SK-N-MC (cell line): ENCODE measurements at regions not wholly inside any gene's neighbourhood (a gene's known extent, or its start where the extent isn't known, plus 50 kb on each side); places are given as distances from the start of the nearest gene placed in this dataset.

Experiments
- EZH2 ChIP-seq: fragments of 200-600 bp; sonication (generic); IDR thresholded peaks from one replicate; pipeline ENCODE4 v1.6.1; 2017; ENCODE audit warnings: antibody characterized with exemption
- FOXP2 ChIP-seq: optimal IDR thresholded peaks from 2 replicates; pipeline ENCODE3; 2011; ENCODE audit warnings: mild to moderate bottlenecking, moderate library complexity; ENCODE audit not compliant: insufficient read depth; ENCODE audit errors: extremely low read length, control extremely low read depth
- POLR2AphosphoS5 ChIP-seq: IDR thresholded peaks from 2 replicates; pipeline ENCODE4 v1.6.1; 2012; ENCODE audit warnings: mild to moderate bottlenecking, low read depth, low read length, borderline replicate concordance

DNA sequence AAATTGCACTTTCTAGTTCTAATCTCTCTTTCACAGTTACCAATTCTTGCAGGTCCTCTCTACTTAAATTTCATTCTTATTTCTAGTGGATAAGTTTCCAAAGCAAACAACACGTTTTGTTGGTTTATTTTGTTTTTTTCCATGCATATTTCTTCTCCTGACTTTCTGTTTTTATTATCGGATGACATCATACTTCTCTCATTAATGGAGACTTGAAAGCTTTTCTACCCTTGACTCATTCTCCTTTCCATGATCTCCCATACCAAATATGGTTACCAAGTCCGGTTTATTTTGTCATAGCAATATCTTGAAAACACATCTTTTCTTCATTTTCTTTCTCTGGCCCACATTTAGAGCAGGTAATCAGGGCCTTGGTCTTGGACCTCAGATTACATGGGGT is 796.5 kb downstream of the GALC start:
- TF ChIP-seq EZH2 (no peak), POLR2AphosphoS5 (no peak), FOXP2 (no peak)
